Sigmoid colon (tissue), 6 donors: ENCODE measurements at regions not wholly inside any gene's neighbourhood (a gene's known extent, or its start where the extent isn't known, plus 50 kb on each side); places are given as distances from the start of the nearest gene placed in this dataset.
A peak's percentile ranks its signal among the peaks of the same experiment; 100 is the strongest.

Experiments used
- DNase-seq: peaks from one replicate; pipeline ENCODE4 v3.0.0-alpha.2; 2019
- H3K27ac ChIP-seq, 4 donors: fragments of 200-600 bp; sonication (generic); one replicate each; pipeline ENCODE4 v1.5.1; 2016 to 2019; ENCODE audit warnings: mild to moderate bottlenecking in 1 of 4
- H3K27me3 ChIP-seq, 3 donors: fragments of 200-600 bp; sonication (generic); one replicate each; pipeline ENCODE4 v1.5.1; 2019; ENCODE audit warnings: mild to moderate bottlenecking in 1 of 3
- H3K36me3 ChIP-seq, 4 donors: fragments of 200-600 bp; sonication (generic); one replicate each; pipeline ENCODE4 v1.5.1; 2016 to 2019
- H3K4me1 ChIP-seq, 4 donors: fragments of 200-600 bp; sonication (generic); one replicate each; pipeline ENCODE4 v1.5.1; 2017 to 2019
- H3K4me3 ChIP-seq, 4 donors: fragments of 200-600 bp; sonication (generic); one replicate each; pipeline ENCODE4 v1.5.1; 2017 to 2019; ENCODE audit warnings: mild to moderate bottlenecking in 2 of 4, moderate library complexity in 1 of 4
- H3K9me3 ChIP-seq, 4 donors: fragments of 200-600 bp in 3 of 4; sonication (generic) in 3 of 4; one replicate each; pipeline versions ENCODE4 v1.5.1 to v1.6.1; 2013 to 2019
- EP300 ChIP-seq, 4 donors: sonication (generic); formaldehyde crosslinking; IDR thresholded peaks; one replicate each; pipeline ENCODE4 v1.6.1; 2017; ENCODE audit warnings: antibody characterized with exemption in 4 of 4
- POLR2A ChIP-seq, 2 donors: fragments of 450-650 bp; IDR thresholded peaks; one replicate each; pipeline ENCODE4 v1.6.1; 2016; ENCODE audit warnings: antibody characterized with exemption in 2 of 2, mild to moderate bottlenecking in 2 of 2, moderate library complexity in 2 of 2
- POLR2AphosphoS5 ChIP-seq, 4 donors: sonication (generic); formaldehyde crosslinking; IDR thresholded peaks; one replicate each; pipeline ENCODE4 v1.6.1; 2017; ENCODE audit warnings: antibody characterized with exemption in 4 of 4
- WGBS, 2 donors: extraction: QIAGEN DNeasy Blood & Tissue Kit; methylation state at CpG; one replicate each; pipeline ENCODE4 v1.1.7; 2013; 5-methylcytosine and 5-hydroxymethylcytosine counted together
- intact Hi-C: fragments of 100-400 bp; cut with DNase I; formaldehyde crosslinking; loops from one replicate; pipeline ENCODE4 v1.15.1; 2023
- TF ChIP-seq, protein P1 (sequence below), 4 experiments: fragments of 450-650 bp in 3 of 4; fragments of 200-600 bp in 1 of 4; IDR thresholded peaks; one replicate each; pipeline ENCODE4 v1.5.1; 2016 to 2019; ENCODE audit warnings: antibody characterized with exemption in 4 of 4, mild to moderate bottlenecking in 3 of 4, moderate library complexity in 2 of 4
- donor health status: healthy with polysubstance abuse.
- donor health status: healthy.

DNA sequence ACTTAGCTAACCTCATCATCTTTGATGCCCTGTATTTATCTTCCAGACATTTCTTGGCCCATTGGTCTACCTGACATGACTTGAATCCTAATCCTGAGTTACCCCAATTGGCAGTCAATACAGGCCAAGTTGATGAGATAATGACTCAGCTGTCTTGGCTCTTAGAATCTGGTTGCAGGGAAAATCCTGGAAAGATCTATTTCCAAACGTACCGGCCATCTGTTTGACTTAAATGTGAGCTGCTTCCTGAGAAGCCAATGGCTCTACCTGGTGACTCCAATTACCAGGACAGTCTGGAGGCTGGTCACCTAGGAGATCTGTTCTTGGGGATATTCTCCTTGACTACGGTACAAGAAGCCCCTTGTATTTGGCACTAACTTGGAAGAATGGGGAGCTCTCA is 475.2 kb upstream of the BRINP1 start:
- H3K9me3 ChIP-seq, result peaks cover 0 to 7% (median 0%) of the 10 kb centered on the region in 4 donors
- DNase-seq, result no peak
- H3K27me3 ChIP-seq, result no peaks in the 10 kb centered on the region
- no peak for TF ChIP-seq POLR2AphosphoS5 (IDR thresholded peaks at IDR 0.05)
- no peak for TF ChIP-seq POLR2A (IDR thresholded peaks at IDR 0.05)
- TF ChIP-seq EP300 (IDR thresholded peaks at IDR 0.05), result no peak
- TF ChIP-seq, protein P1, sequence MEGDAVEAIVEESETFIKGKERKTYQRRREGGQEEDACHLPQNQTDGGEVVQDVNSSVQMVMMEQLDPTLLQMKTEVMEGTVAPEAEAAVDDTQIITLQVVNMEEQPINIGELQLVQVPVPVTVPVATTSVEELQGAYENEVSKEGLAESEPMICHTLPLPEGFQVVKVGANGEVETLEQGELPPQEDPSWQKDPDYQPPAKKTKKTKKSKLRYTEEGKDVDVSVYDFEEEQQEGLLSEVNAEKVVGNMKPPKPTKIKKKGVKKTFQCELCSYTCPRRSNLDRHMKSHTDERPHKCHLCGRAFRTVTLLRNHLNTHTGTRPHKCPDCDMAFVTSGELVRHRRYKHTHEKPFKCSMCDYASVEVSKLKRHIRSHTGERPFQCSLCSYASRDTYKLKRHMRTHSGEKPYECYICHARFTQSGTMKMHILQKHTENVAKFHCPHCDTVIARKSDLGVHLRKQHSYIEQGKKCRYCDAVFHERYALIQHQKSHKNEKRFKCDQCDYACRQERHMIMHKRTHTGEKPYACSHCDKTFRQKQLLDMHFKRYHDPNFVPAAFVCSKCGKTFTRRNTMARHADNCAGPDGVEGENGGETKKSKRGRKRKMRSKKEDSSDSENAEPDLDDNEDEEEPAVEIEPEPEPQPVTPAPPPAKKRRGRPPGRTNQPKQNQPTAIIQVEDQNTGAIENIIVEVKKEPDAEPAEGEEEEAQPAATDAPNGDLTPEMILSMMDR (IDR thresholded peaks at IDR 0.05), result no peak
- H3K4me3 ChIP-seq, result no peak overlapping the region
- no peaks in the 10 kb centered on the region for H3K36me3 ChIP-seq
- no peak overlapping the region for H3K27ac ChIP-seq
- no peaks in the 10 kb centered on the region for H3K4me1 ChIP-seq
- intact Hi-C loops, result no loop called here
- 81 to 84% methylated on average over 3 of the region's 3 CpGs for WGBS, 2 donors

DNA sequence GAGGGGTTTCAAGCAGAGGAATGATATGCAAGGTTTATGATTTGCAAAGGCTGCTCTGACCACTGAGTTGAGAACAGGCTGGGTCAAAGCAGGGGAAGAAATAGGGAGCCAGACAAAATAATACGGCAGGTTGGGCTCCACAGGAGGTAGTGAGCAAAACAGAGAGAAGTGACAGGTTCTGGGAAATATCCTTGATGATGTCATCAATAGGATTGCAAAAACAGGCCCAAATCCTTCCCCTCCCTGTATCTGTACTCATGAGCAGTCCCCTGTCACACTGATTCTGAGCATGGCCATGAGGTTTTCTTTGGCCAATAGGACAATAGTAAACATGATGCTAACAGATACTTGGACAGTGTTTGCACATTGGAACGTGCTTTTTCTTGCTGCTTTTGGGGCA is 471.8 kb upstream of the BRINP1 start:
- no peaks in the 10 kb centered on the region for H3K36me3 ChIP-seq
- TF ChIP-seq POLR2A (IDR thresholded peaks at IDR 0.05) (no peak), POLR2AphosphoS5 (IDR thresholded peaks at IDR 0.05) (no peak), EP300 (IDR thresholded peaks at IDR 0.05) (no peak)
- TF ChIP-seq, protein P1 (IDR thresholded peaks at IDR 0.05), result no peak
- no peaks in the 10 kb centered on the region for H3K27me3 ChIP-seq
- intact Hi-C loops, result no loop called here
- no peak for DNase-seq
- H3K9me3 ChIP-seq, result no peaks in the 10 kb centered on the region
- no peak overlapping the region for H3K27ac ChIP-seq
- H3K4me1 ChIP-seq, result no peaks in the 10 kb centered on the region
- no peak overlapping the region for H3K4me3 ChIP-seq
- 50 to 62% methylated on average over 2 of the region's 2 CpGs for WGBS, 2 donors

DNA sequence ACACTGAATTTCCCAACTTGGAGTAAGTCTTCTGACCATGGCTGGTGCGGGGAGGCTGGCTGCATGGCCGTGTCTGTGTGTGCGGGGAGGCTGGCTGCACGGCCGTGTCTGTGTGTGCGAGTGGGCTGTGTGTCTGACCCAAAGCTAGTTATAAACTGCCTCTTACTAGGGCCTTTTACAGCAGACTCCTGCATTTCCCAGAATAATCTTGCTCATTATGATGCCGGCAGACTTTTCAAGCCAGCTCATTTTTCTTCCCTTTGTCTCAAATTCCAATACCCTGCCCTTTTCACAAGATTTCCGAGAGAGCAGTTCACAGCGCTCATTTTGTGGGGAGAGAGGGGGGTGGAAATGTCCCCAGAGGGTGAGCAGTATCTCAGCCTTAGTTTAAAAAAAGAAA is 470.7 kb upstream of the BRINP1 start:
- no peaks in the 10 kb centered on the region for H3K9me3 ChIP-seq
- 66 to 68% methylated on average over 9 of the region's 9 CpGs for WGBS, 2 donors
- no peaks in the 10 kb centered on the region for H3K27me3 ChIP-seq
- intact Hi-C loops, result no loop called here
- H3K36me3 ChIP-seq, result no peaks in the 10 kb centered on the region
- no peak overlapping the region for H3K4me3 ChIP-seq
- peak overlapping the region in 1 of 4 donors; percentile 27 for H3K27ac ChIP-seq
- no peaks in the 10 kb centered on the region for H3K4me1 ChIP-seq
- no peak for TF ChIP-seq POLR2AphosphoS5 (IDR thresholded peaks at IDR 0.05)
- TF ChIP-seq EP300 (IDR thresholded peaks at IDR 0.05), result no peak
- TF ChIP-seq, protein P1 (IDR thresholded peaks at IDR 0.05), result no peak
- TF ChIP-seq POLR2A (IDR thresholded peaks at IDR 0.05), result no peak
- DNase-seq, result no peak

DNA sequence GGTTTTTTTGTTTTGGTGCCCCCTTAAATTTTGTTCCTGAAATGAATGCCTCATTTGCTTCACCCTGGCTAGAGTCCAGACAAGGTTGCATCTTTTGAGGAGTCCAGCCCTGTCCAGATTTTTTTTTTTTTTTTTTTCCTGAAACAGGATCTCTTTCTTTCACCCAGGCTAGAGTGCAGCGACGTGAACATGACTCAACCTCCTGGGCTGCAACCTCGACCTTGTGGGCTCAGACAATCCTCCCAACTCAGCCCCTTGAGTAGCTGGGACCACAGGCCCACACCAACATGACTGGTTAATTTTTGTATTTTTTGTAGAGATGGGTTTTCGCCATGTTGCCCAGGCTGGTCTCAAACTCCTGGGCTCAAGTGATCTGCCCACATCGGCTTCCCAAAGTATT is 469.0 kb upstream of the BRINP1 start:
- Histone ChIP-seq H3K9me3 (no peaks in the 10 kb centered on the region), H3K27ac (no peak overlapping the region), H3K4me1 (no peaks in the 10 kb centered on the region), H3K36me3 (no peaks in the 10 kb centered on the region), H3K27me3 (no peaks in the 10 kb centered on the region), H3K4me3 (no peak overlapping the region)
- DNase-seq, result no peak
- WGBS, 2 donors, result 80 to 88% methylated on average over 5 of the region's 5 CpGs
- intact Hi-C loops, result no loop called here
- no peak for TF ChIP-seq EP300 (IDR thresholded peaks at IDR 0.05)
- TF ChIP-seq, protein P1 (IDR thresholded peaks at IDR 0.05), result no peak
- TF ChIP-seq POLR2A (IDR thresholded peaks at IDR 0.05), result no peak
- TF ChIP-seq POLR2AphosphoS5 (IDR thresholded peaks at IDR 0.05), result no peak

DNA sequence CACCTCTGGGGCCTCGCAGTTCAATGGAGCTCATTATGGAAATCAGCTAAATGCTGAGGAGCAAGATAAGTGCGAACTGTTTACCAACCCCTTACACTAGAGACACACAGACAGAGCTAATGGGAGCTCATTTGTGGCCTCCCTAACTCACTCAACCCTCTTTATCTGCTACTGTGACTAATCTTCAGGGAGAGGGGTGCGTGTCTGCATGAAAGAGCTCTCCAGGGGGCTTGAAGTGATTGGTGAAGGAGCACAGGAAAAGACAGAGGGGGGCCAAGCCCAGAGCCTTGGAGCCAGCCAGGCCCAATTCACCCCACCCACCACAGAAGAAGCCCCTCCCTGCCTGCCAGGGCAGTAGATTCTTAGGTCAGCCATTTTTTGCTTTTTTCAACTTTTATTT is 466.8 kb upstream of the BRINP1 start:
- Histone ChIP-seq H3K27ac (no peak overlapping the region), H3K4me3 (no peak overlapping the region), H3K4me1 (no peaks in the 10 kb centered on the region), H3K27me3 (no peaks in the 10 kb centered on the region), H3K9me3 (no peaks in the 10 kb centered on the region), H3K36me3 (no peaks in the 10 kb centered on the region)
- intact Hi-C loops, result no loop called here
- no peak for DNase-seq
- WGBS, 2 donors, result 32 to 55% methylated on average over 3 of the region's 3 CpGs
- no peak for TF ChIP-seq POLR2AphosphoS5 (IDR thresholded peaks at IDR 0.05)
- no peak for TF ChIP-seq POLR2A (IDR thresholded peaks at IDR 0.05)
- TF ChIP-seq, protein P1 (IDR thresholded peaks at IDR 0.05), result no peak
- no peak for TF ChIP-seq EP300 (IDR thresholded peaks at IDR 0.05)
